Choroid plexus epithelial cell (primary cell): ENCODE measurements at regions not wholly inside any gene's neighbourhood (a gene's known extent, or its start where the extent isn't known, plus 50 kb on each side); places are given as distances from the start of the nearest gene placed in this dataset.

ENCODE experiments used
- DNase-seq: peaks from one replicate; pipeline ENCODE4 v3.0.0-alpha.2; 2010; ENCODE audit warnings: low read depth
- H3K4me3 ChIP-seq: 2 replicates; pipeline ENCODE4 v1.5.1; 2011; ENCODE audit warnings: low read depth, mild to moderate bottlenecking, control low read depth, low read length, moderate library complexity
- CTCF ChIP-seq: conservative IDR thresholded peaks from 2 replicates; pipeline ENCODE4 v1.5.1; 2011; ENCODE audit warnings: low read depth, mild to moderate bottlenecking, control low read depth, inconsistent platforms, low read length, moderate library complexity

- no peak for TF ChIP-seq CTCF
These were observed 132.6 kb downstream of the EFNB2 start for GRCh38 chr13:106402866-106403265.

GRCh38 chr13:106401081-106401480 is 134.4 kb downstream of the EFNB2 start:
- no peak for DNase-seq
- TF ChIP-seq CTCF: no peak
- no peak overlapping the region for H3K4me3 ChIP-seq

More at GRCh38 chr13:106402866-106403265, 132.6 kb downstream of the EFNB2 start:
- no peak for DNase-seq
- no peak overlapping the region for H3K4me3 ChIP-seq

- no peak for TF ChIP-seq CTCF
- no peak overlapping the region for H3K4me3 ChIP-seq
- DNase-seq: no peak
These were observed 135.2 kb downstream of the EFNB2 start for GRCh38 chr13:106400289-106400688.

GRCh38 chr13:106398289-106398688 is 137.2 kb downstream of the EFNB2 start:
- TF ChIP-seq CTCF: no peak
- DNase-seq: no peak
- H3K4me3 ChIP-seq: no peak overlapping the region

- H3K4me3 ChIP-seq: no peak overlapping the region
- no peak for DNase-seq
- no peak for TF ChIP-seq CTCF
These were observed 141.7 kb downstream of the EFNB2 start for GRCh38 chr13:106393776-106394175.

- H3K4me3 ChIP-seq: no peak overlapping the region
- no peak for DNase-seq
- no peak for TF ChIP-seq CTCF
These were observed 143.8 kb downstream of the EFNB2 start for GRCh38 chr13:106391681-106392080.

GRCh38 chr13:106391271-106391670 is 144.2 kb downstream of the EFNB2 start:
- DNase-seq: no peak
- H3K4me3 ChIP-seq: no peak overlapping the region
- TF ChIP-seq CTCF: no peak
